ENCODE measurements at regions not wholly inside any gene's neighbourhood (a gene's known extent, or its start where the extent isn't known, plus 50 kb on each side); places are given as distances from the start of the nearest gene placed in this dataset.

DNA sequence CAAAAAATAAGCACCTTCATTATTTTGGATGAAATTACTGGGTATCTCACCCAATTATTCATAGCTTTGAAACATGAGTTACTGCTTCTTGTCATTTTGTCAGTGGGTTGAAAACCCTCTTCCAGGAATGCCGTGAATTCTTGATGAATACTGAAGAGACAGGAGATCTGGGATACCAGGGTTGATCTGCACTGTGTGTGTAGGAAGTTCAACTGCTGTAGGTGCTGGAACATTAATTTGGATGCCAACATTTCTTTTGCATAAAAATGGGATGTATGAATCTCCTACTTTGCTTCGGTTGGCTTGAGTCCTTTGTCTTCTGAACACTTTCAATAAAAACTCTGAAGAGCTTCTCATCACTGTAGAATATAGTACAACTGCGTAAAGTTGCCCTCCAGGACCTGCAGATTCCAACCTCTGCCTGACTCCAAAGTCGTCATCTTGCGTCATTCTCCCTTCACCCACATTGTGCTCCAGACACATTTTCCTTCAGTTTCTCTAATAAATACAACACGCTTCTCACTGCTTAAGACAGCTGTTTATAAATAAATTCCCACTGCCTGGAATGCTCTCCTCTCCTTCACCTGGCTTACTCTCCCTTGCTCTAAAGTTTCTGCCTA, 312.7 kb upstream of the TGFBR2 start:
- TF ChIP-seq, protein P1, sequence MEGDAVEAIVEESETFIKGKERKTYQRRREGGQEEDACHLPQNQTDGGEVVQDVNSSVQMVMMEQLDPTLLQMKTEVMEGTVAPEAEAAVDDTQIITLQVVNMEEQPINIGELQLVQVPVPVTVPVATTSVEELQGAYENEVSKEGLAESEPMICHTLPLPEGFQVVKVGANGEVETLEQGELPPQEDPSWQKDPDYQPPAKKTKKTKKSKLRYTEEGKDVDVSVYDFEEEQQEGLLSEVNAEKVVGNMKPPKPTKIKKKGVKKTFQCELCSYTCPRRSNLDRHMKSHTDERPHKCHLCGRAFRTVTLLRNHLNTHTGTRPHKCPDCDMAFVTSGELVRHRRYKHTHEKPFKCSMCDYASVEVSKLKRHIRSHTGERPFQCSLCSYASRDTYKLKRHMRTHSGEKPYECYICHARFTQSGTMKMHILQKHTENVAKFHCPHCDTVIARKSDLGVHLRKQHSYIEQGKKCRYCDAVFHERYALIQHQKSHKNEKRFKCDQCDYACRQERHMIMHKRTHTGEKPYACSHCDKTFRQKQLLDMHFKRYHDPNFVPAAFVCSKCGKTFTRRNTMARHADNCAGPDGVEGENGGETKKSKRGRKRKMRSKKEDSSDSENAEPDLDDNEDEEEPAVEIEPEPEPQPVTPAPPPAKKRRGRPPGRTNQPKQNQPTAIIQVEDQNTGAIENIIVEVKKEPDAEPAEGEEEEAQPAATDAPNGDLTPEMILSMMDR (IDR thresholded peaks at IDR 0.05), result no peak
- no peak for TF ChIP-seq POLR2AphosphoS5 (IDR thresholded peaks at IDR 0.05)
- no peak for TF ChIP-seq POLR2A (IDR thresholded peaks at IDR 0.05)
